GM23338 (cell line): ENCODE measurements at regions not wholly inside any gene's neighbourhood (a gene's known extent, or its start where the extent isn't known, plus 50 kb on each side); places are given as distances from the start of the nearest gene placed in this dataset.

ENCODE experiments used
- CTCF ChIP-seq, 2 experiments: fragments of 200-600 bp in 1 of 2; sonication (generic) in 1 of 2; conservative IDR thresholded peaks; 2 replicates each; pipeline versions ENCODE4 v1.5.1 to v1.6.1; 2016 to 2017; ENCODE audit warnings: antibody characterized with exemption in 2 of 2, low read depth in 2 of 2, mild to moderate bottlenecking in 2 of 2, moderate library complexity in 1 of 2
- EZH2 ChIP-seq: fragments of 200-600 bp; sonication (generic); IDR thresholded peaks from one replicate; pipeline ENCODE4 v1.8.0; 2017; ENCODE audit warnings: antibody characterized with exemption, mild to moderate bottlenecking, low read depth; ENCODE audit not compliant: unreplicated experiment
- EZH2phosphoT487 ChIP-seq: fragments of 200-600 bp; sonication (generic); IDR thresholded peaks from one replicate; pipeline ENCODE4 v1.8.1; 2018; ENCODE audit warnings: antibody characterized with exemption; ENCODE audit not compliant: unreplicated experiment
- POLR2AphosphoS5 ChIP-seq: IDR thresholded peaks from 2 replicates; pipeline ENCODE4 v1.6.1; 2016; ENCODE audit warnings: antibody characterized with exemption, low read depth
- REST ChIP-seq: IDR thresholded peaks from one replicate; pipeline ENCODE4 v1.6.1; 2018; ENCODE audit warnings: antibody characterized with exemption; ENCODE audit not compliant: unreplicated experiment
- ZNF114 ChIP-seq: fragments of 250-450 bp; sonication (Bioruptor Pico); IDR thresholded peaks from 2 replicates; pipeline ENCODE4 v1.5.0; 2020; ENCODE audit warnings: mild to moderate bottlenecking, moderate library complexity

DNA sequence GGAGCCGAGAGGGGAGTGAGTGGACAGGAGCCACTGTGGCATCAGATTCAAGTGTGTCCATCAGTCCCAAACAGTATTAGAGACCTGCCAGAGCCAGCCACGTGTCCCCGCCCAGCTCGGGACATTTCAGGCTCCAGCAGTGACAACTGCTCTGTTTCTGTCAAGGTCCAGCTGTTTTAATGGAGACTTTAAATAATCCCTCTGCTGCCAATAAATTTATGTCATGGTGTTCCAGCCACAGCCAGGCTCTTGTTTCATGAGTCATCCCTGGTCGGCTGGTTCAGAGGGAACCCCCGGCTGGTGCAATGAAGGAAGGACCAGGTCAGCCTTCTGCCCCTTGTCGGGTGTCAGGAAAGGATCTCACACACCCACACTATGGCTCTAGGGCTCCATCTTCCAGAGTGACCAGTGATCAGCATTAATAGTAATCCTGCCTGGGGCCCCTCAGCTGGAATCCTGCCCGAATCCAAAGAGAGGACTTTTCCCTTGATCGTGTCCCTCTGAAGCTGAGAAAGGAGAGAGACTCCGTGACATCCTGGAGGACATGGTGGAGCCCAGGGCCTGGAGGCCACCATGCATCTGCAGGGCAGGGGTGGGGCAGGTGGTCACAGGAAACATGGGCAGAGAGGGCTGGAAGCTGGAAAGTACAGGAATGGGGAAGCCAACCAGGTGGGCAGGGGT lies 197.3 kb downstream of the MATN1 start:
- TF ChIP-seq CTCF (conservative IDR thresholded peaks at IDR 0.05; ENCODE audit: low read depth in 2 of 2) (no peak), REST (no peak), POLR2AphosphoS5 (no peak), EZH2 (no peak), ZNF114 (no peak), EZH2phosphoT487 (no peak)
